ENCODE measurements at regions not wholly inside any gene's neighbourhood (a gene's known extent, or its start where the extent isn't known, plus 50 kb on each side); places are given as distances from the start of the nearest gene placed in this dataset.

- intact Hi-C loops (cut with DNase I; ENCODE audit: low total_unique reads) = no loop called here
- H3K4me1 ChIP-seq = no peaks in the 10 kb centered on the region
- H3K27ac ChIP-seq = no peak overlapping the region
- no peak overlapping the region for H3K4me3 ChIP-seq
- ATAC-seq (no peak), DNase-seq (no peak)
- TF ChIP-seq POLR2A (IDR thresholded peaks at IDR 0.05) = no peak
- TF ChIP-seq, protein P1, sequence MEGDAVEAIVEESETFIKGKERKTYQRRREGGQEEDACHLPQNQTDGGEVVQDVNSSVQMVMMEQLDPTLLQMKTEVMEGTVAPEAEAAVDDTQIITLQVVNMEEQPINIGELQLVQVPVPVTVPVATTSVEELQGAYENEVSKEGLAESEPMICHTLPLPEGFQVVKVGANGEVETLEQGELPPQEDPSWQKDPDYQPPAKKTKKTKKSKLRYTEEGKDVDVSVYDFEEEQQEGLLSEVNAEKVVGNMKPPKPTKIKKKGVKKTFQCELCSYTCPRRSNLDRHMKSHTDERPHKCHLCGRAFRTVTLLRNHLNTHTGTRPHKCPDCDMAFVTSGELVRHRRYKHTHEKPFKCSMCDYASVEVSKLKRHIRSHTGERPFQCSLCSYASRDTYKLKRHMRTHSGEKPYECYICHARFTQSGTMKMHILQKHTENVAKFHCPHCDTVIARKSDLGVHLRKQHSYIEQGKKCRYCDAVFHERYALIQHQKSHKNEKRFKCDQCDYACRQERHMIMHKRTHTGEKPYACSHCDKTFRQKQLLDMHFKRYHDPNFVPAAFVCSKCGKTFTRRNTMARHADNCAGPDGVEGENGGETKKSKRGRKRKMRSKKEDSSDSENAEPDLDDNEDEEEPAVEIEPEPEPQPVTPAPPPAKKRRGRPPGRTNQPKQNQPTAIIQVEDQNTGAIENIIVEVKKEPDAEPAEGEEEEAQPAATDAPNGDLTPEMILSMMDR (IDR thresholded peaks at IDR 0.05 in 4 of 5, conservative IDR thresholded peaks at IDR 0.05 in 1 of 5) = no peak
- no peaks in the 10 kb centered on the region for H3K9me3 ChIP-seq
- in situ Hi-C loops (cut with MboI; ENCODE audit: low sequenced_read_pairs in 4 of 4) = no loop called here
- no peaks in the 10 kb centered on the region for H3K36me3 ChIP-seq
- no peaks in the 10 kb centered on the region for H3K27me3 ChIP-seq
Measured at GRCh38 chr18:47611649-47612048, 318.8 kb downstream of the SMAD2 start.

DNA sequence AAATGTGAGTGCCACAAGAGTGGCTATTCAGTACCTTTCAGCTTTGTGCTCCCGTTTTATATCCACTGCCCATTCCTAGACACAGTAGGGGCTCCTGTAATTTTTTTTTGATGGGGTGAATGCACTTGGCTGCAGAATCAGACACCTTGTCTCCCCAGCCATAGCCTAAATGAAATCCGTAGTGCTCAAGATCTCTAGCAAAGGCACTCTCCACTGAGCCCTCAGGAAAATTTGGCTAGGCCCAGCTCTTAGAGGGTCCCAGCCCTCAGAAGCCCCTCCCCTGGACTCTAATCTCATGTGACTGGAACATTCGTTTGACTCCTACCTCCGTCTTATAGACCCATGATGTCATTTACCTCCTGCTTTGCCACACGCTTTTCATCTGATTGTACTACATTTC is 323.9 kb downstream of the SMAD2 start:
- Histone ChIP-seq H3K9me3 (no peaks in the 10 kb centered on the region), H3K27me3 (no peaks in the 10 kb centered on the region), H3K36me3 (no peaks in the 10 kb centered on the region), H3K4me1 (no peaks in the 10 kb centered on the region), H3K27ac (no peak overlapping the region), H3K4me3 (no peak overlapping the region)
- intact Hi-C loops (cut with DNase I; ENCODE audit: low total_unique reads) (no loop called here), in situ Hi-C loops (cut with MboI; ENCODE audit: low sequenced_read_pairs in 4 of 4) (no loop called here)
- DNase-seq = no peak
- ATAC-seq = no peak
- no peak for TF ChIP-seq POLR2A (IDR thresholded peaks at IDR 0.05)
- TF ChIP-seq, protein P1 (IDR thresholded peaks at IDR 0.05 in 4 of 5, conservative IDR thresholded peaks at IDR 0.05 in 1 of 5) = no peak

DNA sequence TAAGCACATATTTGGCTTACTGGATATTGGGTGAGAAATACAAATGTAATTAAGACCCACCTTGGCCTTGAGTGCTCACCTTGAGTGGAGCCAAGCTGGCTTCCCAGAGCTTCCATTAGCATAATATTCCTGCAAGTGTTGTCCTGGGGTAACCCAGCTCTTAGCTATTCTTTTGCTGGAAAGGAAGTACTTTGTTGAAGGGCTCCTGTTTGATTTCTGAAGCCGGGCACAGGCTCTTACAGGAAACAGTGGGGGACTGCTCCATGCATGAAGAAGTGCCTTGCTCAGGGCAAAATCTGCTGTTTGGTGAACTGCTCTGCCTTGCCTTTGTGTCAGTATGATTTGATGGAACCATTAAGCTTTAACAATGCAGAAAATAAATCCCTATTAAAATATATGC is 325.4 kb downstream of the SMAD2 start:
- in situ Hi-C loops (cut with MboI; ENCODE audit: low sequenced_read_pairs in 4 of 4) (no loop called here), intact Hi-C loops (cut with DNase I; ENCODE audit: low total_unique reads) (no loop called here)
- Histone ChIP-seq H3K27ac (no peak overlapping the region), H3K4me1 (no peaks in the 10 kb centered on the region), H3K36me3 (no peaks in the 10 kb centered on the region), H3K27me3 (no peaks in the 10 kb centered on the region), H3K4me3 (no peak overlapping the region), H3K9me3 (no peaks in the 10 kb centered on the region)
- TF ChIP-seq, protein P1 (IDR thresholded peaks at IDR 0.05 in 4 of 5, conservative IDR thresholded peaks at IDR 0.05 in 1 of 5) = no peak
- no peak for TF ChIP-seq POLR2A (IDR thresholded peaks at IDR 0.05)
- DNase-seq (no peak), ATAC-seq (no peak)

GRCh38 chr18:47604021-47604420 is 326.4 kb downstream of the SMAD2 start:
- TF ChIP-seq POLR2A (IDR thresholded peaks at IDR 0.05) = no peak
- TF ChIP-seq, protein P1 (IDR thresholded peaks at IDR 0.05 in 4 of 5, conservative IDR thresholded peaks at IDR 0.05 in 1 of 5) = no peak
- H3K9me3 ChIP-seq = no peaks in the 10 kb centered on the region
- H3K4me1 ChIP-seq = no peaks in the 10 kb centered on the region
- H3K27me3 ChIP-seq = no peaks in the 10 kb centered on the region
- ATAC-seq (no peak), DNase-seq (no peak)
- no peaks in the 10 kb centered on the region for H3K36me3 ChIP-seq
- no peak overlapping the region for H3K27ac ChIP-seq
- intact Hi-C loops (cut with DNase I; ENCODE audit: low total_unique reads) = no loop called here
- H3K4me3 ChIP-seq = no peak overlapping the region
- in situ Hi-C loops (cut with MboI; ENCODE audit: low sequenced_read_pairs in 4 of 4) = no loop called here

- ATAC-seq (no peak), DNase-seq (no peak)
- TF ChIP-seq, protein P1 (IDR thresholded peaks at IDR 0.05 in 4 of 5, conservative IDR thresholded peaks at IDR 0.05 in 1 of 5) = no peak
- TF ChIP-seq POLR2A (IDR thresholded peaks at IDR 0.05) = no peak
- Histone ChIP-seq H3K4me1 (no peaks in the 10 kb centered on the region), H3K9me3 (no peaks in the 10 kb centered on the region), H3K27me3 (peaks cover 0 to 4% (median 0%) of the 10 kb centered on the region in 3 donors), H3K36me3 (no peaks in the 10 kb centered on the region), H3K4me3 (no peak overlapping the region), H3K27ac (no peak overlapping the region)
- intact Hi-C loops (cut with DNase I; ENCODE audit: low total_unique reads) (no loop called here), in situ Hi-C loops (cut with MboI; ENCODE audit: low sequenced_read_pairs in 4 of 4) (no loop called here)
Measured at GRCh38 chr18:47603158-47603557, 327.3 kb downstream of the SMAD2 start.

Data from gastrocnemius medialis (tissue), 4 donors.